Trophoblast cell (in vitro differentiated cells and primary cell): ENCODE measurements at regions not wholly inside any gene's neighbourhood (a gene's known extent, or its start where the extent isn't known, plus 50 kb on each side); places are given as distances from the start of the nearest gene placed in this dataset.

Source experiments
- DNase-seq, 2 donors: peaks; one replicate each; pipeline ENCODE4 v3.0.0-alpha.2; 2016
- H2AFZ ChIP-seq: 2 replicates; pipeline ENCODE4 v1.6.1; 2013; ENCODE audit warnings: low read length, moderate library complexity, mild to moderate bottlenecking; ENCODE audit not compliant: insufficient read depth, poor library complexity
- H2AK5ac ChIP-seq: 2 replicates; pipeline ENCODE4 v1.6.1; 2013; ENCODE audit warnings: mild to moderate bottlenecking, low read length
- H2BK120ac ChIP-seq: 2 replicates; pipeline ENCODE4 v1.6.1; 2013; ENCODE audit warnings: low read length, mild to moderate bottlenecking, moderate library complexity; ENCODE audit not compliant: insufficient read depth, poor library complexity
- H2BK12ac ChIP-seq: 2 replicates; pipeline ENCODE4 v1.6.1; 2013; ENCODE audit warnings: mild to moderate bottlenecking, low read length, moderate library complexity
- H2BK5ac ChIP-seq: 2 replicates; pipeline ENCODE4 v1.6.1; 2013; ENCODE audit warnings: low read length, low read depth, moderate library complexity, mild to moderate bottlenecking; ENCODE audit not compliant: poor library complexity
- H3K14ac ChIP-seq: 2 replicates; pipeline ENCODE4 v1.6.1; 2013; ENCODE audit warnings: mild to moderate bottlenecking, low read length
- H3K18ac ChIP-seq: 2 replicates; pipeline ENCODE4 v1.6.1; 2013; ENCODE audit warnings: mild to moderate bottlenecking, low read length
- H3K23ac ChIP-seq: 2 replicates; pipeline ENCODE4 v1.6.1; 2013; ENCODE audit warnings: low read length
- H3K27ac ChIP-seq: 2 replicates; pipeline ENCODE4 v1.5.1; 2013; ENCODE audit warnings: low read depth, mild to moderate bottlenecking, inconsistent platforms, low read length, moderate library complexity
- H3K27me3 ChIP-seq: 2 replicates; pipeline ENCODE4 v1.6.1; 2013; ENCODE audit warnings: inconsistent platforms, mild to moderate bottlenecking, low read length, moderate library complexity; ENCODE audit not compliant: insufficient read depth
- H3K36me3 ChIP-seq, 2 experiments: 1 replicate in 1 of 2; 2 replicates in 1 of 2; pipeline ENCODE4 v1.6.1; 2013; ENCODE audit warnings: low read length in 2 of 2, mild to moderate bottlenecking in 2 of 2, moderate library complexity in 1 of 2; ENCODE audit not compliant: insufficient read depth in 2 of 2, control insufficient read depth in 1 of 2
- H3K4ac ChIP-seq: 2 replicates; pipeline ENCODE4 v1.6.1; 2013; ENCODE audit warnings: low read depth, mild to moderate bottlenecking, low read length, moderate library complexity
- H3K4me1 ChIP-seq, 2 experiments: 1 replicate in 1 of 2; 2 replicates in 1 of 2; pipeline ENCODE4 v1.6.1; 2013; ENCODE audit warnings: low read length in 2 of 2, mild to moderate bottlenecking in 2 of 2, moderate library complexity in 1 of 2; ENCODE audit not compliant: insufficient read depth in 2 of 2, control insufficient read depth in 1 of 2
- H3K4me2 ChIP-seq: 2 replicates; pipeline ENCODE4 v1.6.1; 2013; ENCODE audit warnings: inconsistent platforms, mild to moderate bottlenecking, low read length, moderate library complexity
- H3K4me3 ChIP-seq: 2 replicates; pipeline ENCODE4 v1.5.1; 2013; ENCODE audit warnings: mild to moderate bottlenecking, low read depth, low read length, inconsistent platforms
- H3K79me1 ChIP-seq: one replicate; pipeline ENCODE4 v1.6.1; 2013; ENCODE audit warnings: low read length
- H3K79me2 ChIP-seq: 2 replicates; pipeline ENCODE4 v1.6.1; 2013; ENCODE audit warnings: low read length, mild to moderate bottlenecking; ENCODE audit not compliant: control insufficient read depth, insufficient read depth, poor library complexity
- H3K9ac ChIP-seq: 2 replicates; pipeline ENCODE4 v1.6.1; 2013; ENCODE audit warnings: mild to moderate bottlenecking, low read length
- H3K9me3 ChIP-seq: 2 replicates; pipeline ENCODE4 v1.6.1; 2013; ENCODE audit warnings: low read depth, mild to moderate bottlenecking, control low read depth, inconsistent platforms, low read length; ENCODE audit not compliant: insufficient read depth
- H4K12ac ChIP-seq: 2 replicates; pipeline ENCODE4 v1.6.1; 2013; ENCODE audit warnings: low read depth, mild to moderate bottlenecking, low read length, moderate library complexity
- H4K8ac ChIP-seq: 2 replicates; pipeline ENCODE4 v1.6.1; 2013; ENCODE audit warnings: low read depth, mild to moderate bottlenecking, low read length, moderate library complexity
- H4K91ac ChIP-seq: one replicate; pipeline ENCODE4 v1.6.1; 2013; ENCODE audit warnings: low read depth, mild to moderate bottlenecking, low read length, moderate library complexity
- WGBS: extraction: QIAGEN DNeasy Blood & Tissue Kit; methylation state at CpG from one replicate; pipeline ENCODE4 v1.1.7; 2013; ENCODE audit warnings: missing lambda C conversion rate; ENCODE audit not compliant: insufficient read length, insufficient coverage; ENCODE audit errors: extremely low coverage; 5-methylcytosine and 5-hydroxymethylcytosine counted together

DNA sequence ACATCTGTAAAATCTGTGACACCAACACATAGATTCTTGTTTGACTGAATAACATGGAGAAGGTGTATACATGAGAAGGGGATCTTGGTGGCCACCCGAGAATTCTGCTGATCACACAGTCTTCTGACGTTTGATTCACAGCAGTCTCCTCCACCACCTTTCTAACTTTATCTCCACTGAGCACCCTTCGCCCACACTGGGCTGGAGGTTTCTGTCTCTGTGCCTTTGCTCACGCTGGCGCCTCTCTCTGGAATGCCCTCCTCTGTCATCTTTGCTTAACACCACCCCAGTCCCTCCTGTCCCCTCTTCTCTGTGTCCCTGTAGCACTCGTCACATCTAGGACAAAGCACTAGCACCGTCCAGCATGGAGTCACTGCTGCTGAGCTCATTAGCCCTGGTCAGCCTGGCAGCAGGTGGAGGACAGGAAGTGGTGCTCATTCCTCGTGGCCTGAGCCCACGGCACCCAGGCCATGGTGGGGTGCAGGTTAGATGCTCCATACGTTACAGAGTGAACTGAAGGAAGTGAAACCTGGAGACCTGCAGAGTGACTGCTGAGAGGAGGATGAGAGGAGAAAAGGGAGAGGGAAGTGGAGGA, 384.6 kb downstream of the UQCRFS1 start:
- Histone ChIP-seq H3K36me3 (no peaks in the 10 kb centered on the region), H3K27ac (no peak overlapping the region), H4K91ac (no peak overlapping the region), H3K27me3 (no peaks in the 10 kb centered on the region), H3K9me3 (peaks cover 1% of the 10 kb centered on the region), H3K4me3 (no peak overlapping the region), H3K79me2 (no peaks in the 10 kb centered on the region), H4K8ac (no peak overlapping the region), H3K79me1 (no peaks in the 10 kb centered on the region), H3K4ac (no peak overlapping the region), H2BK120ac (no peak overlapping the region), H3K4me2 (no peak overlapping the region), H3K23ac (no peak overlapping the region), H2AFZ (no peak overlapping the region), H3K4me1 (peaks cover 2 to 4% of the 10 kb centered on the region in 2 experiments), H2BK12ac (no peak overlapping the region), H3K14ac (no peak overlapping the region), H2BK5ac (no peak overlapping the region), H4K12ac (no peak overlapping the region), H2AK5ac (no peak overlapping the region), H3K18ac (no peak overlapping the region), H3K9ac (no peak overlapping the region)
- WGBS, result no CpG with 5 or more reads among the region's 10 CpGs
- DNase-seq, result no peak

DNA sequence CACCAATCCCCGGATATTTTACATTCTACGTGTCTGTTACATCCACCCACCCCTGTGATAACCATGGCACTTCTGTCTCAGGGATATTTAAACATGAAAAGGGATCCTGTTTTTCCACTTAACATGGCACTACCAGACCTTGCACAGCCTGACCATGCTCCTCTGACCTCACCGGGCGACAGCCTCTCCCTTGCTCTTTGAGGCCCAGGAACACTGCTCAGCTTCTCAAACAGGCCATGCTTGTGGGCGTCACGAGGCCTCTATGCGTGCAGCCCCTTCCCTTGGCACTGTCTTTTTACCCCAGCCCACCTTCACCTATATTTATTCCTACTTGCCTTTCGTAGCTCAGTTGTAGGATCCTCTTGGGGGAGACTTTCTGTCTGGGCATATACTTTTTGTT, 385.6 kb downstream of the UQCRFS1 start:
- Histone ChIP-seq H3K9me3 (peaks cover 1% of the 10 kb centered on the region), H3K4me3 (no peak overlapping the region), H3K23ac (no peak overlapping the region), H2AFZ (no peak overlapping the region), H3K79me1 (no peaks in the 10 kb centered on the region), H3K27me3 (no peaks in the 10 kb centered on the region), H3K4me2 (no peak overlapping the region), H2AK5ac (no peak overlapping the region), H3K18ac (no peak overlapping the region), H2BK12ac (no peak overlapping the region), H4K91ac (no peak overlapping the region), H3K36me3 (no peaks in the 10 kb centered on the region), H3K4me1 (peaks cover 4 to 6% of the 10 kb centered on the region in 2 experiments), H4K12ac (no peak overlapping the region), H3K14ac (no peak overlapping the region), H2BK5ac (no peak overlapping the region), H3K9ac (no peak overlapping the region), H3K79me2 (no peaks in the 10 kb centered on the region), H3K27ac (no peak overlapping the region), H4K8ac (no peak overlapping the region), H2BK120ac (no peak overlapping the region), H3K4ac (no peak overlapping the region)
- DNase-seq, result no peak
- WGBS, result no CpG with 5 or more reads among the region's 8 CpGs

GRCh38 chr19:28823338-28823961, 389.5 kb downstream of the UQCRFS1 start:
- peaks cover 4% of the 10 kb centered on the region for H3K9me3 ChIP-seq
- no peak overlapping the region for H2AFZ ChIP-seq
- H3K14ac ChIP-seq, result no peak overlapping the region
- H2BK12ac ChIP-seq, result no peak overlapping the region
- H3K4me1 ChIP-seq, result peaks cover 4 to 6% of the 10 kb centered on the region in 2 experiments
- H3K36me3 ChIP-seq, result no peaks in the 10 kb centered on the region
- H3K18ac ChIP-seq, result no peak overlapping the region
- no peaks in the 10 kb centered on the region for H3K79me1 ChIP-seq
- no peak overlapping the region for H3K4me3 ChIP-seq
- no peaks in the 10 kb centered on the region for H3K79me2 ChIP-seq
- no peak overlapping the region for H3K23ac ChIP-seq
- H2BK5ac ChIP-seq, result no peak overlapping the region
- H4K12ac ChIP-seq, result no peak overlapping the region
- no peak overlapping the region for H2BK120ac ChIP-seq
- H4K91ac ChIP-seq, result no peak overlapping the region
- no peak overlapping the region for H3K4ac ChIP-seq
- no CpG with 5 or more reads among the region's 11 CpGs for WGBS
- no peak overlapping the region for H3K4me2 ChIP-seq
- no peak overlapping the region for H2AK5ac ChIP-seq
- DNase-seq, result peak; percentile 48 to 68
- H4K8ac ChIP-seq, result no peak overlapping the region
- no peak overlapping the region for H3K9ac ChIP-seq
- no peaks in the 10 kb centered on the region for H3K27me3 ChIP-seq
- H3K27ac ChIP-seq, result no peak overlapping the region

DNA sequence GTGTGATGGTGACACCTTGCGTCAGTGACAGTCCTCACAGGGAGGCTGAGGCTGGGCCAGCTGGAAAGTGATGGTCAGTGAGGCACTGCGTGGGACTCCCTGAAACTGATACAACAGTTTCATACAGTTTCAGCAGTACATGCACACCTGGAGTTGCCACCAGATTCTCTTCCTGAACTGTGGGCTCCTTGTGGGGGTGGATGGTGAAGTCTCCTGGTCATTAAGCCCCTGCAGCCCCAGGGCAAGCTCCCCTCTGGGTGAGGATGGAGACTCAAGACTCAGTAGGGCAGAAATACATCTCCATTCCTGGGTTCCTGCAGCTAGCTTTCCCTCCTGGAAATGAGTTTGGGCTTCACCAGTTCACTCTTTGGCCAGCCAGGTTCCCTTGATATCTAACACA, 392.7 kb downstream of the UQCRFS1 start:
- H2AFZ ChIP-seq, result no peak overlapping the region
- H4K12ac ChIP-seq, result no peak overlapping the region
- H2AK5ac ChIP-seq, result no peak overlapping the region
- H3K9me3 ChIP-seq, result peaks cover 3% of the 10 kb centered on the region
- no peaks in the 10 kb centered on the region for H3K79me2 ChIP-seq
- no peak overlapping the region for H4K91ac ChIP-seq
- H3K18ac ChIP-seq, result no peak overlapping the region
- no peak for DNase-seq
- H3K23ac ChIP-seq, result no peak overlapping the region
- H3K4ac ChIP-seq, result no peak overlapping the region
- H3K14ac ChIP-seq, result no peak overlapping the region
- H3K36me3 ChIP-seq, result no peaks in the 10 kb centered on the region
- H3K4me1 ChIP-seq, result peaks cover 4 to 6% of the 10 kb centered on the region in 2 experiments
- no peak overlapping the region for H3K27ac ChIP-seq
- H3K27me3 ChIP-seq, result no peaks in the 10 kb centered on the region
- H2BK12ac ChIP-seq, result no peak overlapping the region
- no CpG with 5 or more reads among the region's 2 CpGs for WGBS
- H2BK5ac ChIP-seq, result no peak overlapping the region
- no peak overlapping the region for H3K4me3 ChIP-seq
- H3K9ac ChIP-seq, result no peak overlapping the region
- no peak overlapping the region for H4K8ac ChIP-seq
- no peaks in the 10 kb centered on the region for H3K79me1 ChIP-seq
- H3K4me2 ChIP-seq, result no peak overlapping the region
- H2BK120ac ChIP-seq, result no peak overlapping the region
